22Rv1 (cell line): ENCODE measurements at regions not wholly inside any gene's neighbourhood (a gene's known extent, or its start where the extent isn't known, plus 50 kb on each side); places are given as distances from the start of the nearest gene placed in this dataset.

ENCODE experiments used
- H3K27ac ChIP-seq: fragments of 450-650 bp; 2 replicates; pipeline ENCODE4 v1.5.1; 2017
- CTCF ChIP-seq: fragments of 450-650 bp; IDR thresholded peaks from 2 replicates; pipeline ENCODE4 v1.5.1; 2017; ENCODE audit warnings: mild to moderate bottlenecking
- ZFX ChIP-seq: fragments of 450-650 bp; IDR thresholded peaks from 2 replicates; pipeline ENCODE4 v1.6.1; 2017; ENCODE audit warnings: antibody characterized with exemption, borderline replicate concordance

- TF ChIP-seq CTCF: no peak
- TF ChIP-seq ZFX: no peak
Measured at GRCh38 chr16:74070237-74070636, 226.4 kb upstream of the PSMD7 start.

GRCh38 chr16:74064120-74064735, 232.4 kb upstream of the PSMD7 start:
- TF ChIP-seq ZFX: no peak
- TF ChIP-seq CTCF: no peak
- no peak overlapping the region for H3K27ac ChIP-seq

More at GRCh38 chr16:74070237-74070636, 226.4 kb upstream of the PSMD7 start:
- H3K27ac ChIP-seq: no peak overlapping the region

- TF ChIP-seq CTCF: no peak
- TF ChIP-seq ZFX: no peak
- no peak overlapping the region for H3K27ac ChIP-seq
Measured at GRCh38 chr16:74053826-74054225, 242.8 kb upstream of the PSMD7 start.

GRCh38 chr16:74053312-74053711, 243.3 kb upstream of the PSMD7 start:
- H3K27ac ChIP-seq: no peak overlapping the region
- TF ChIP-seq CTCF (no peak), ZFX (no peak)

- no peak for TF ChIP-seq ZFX
- no peak for TF ChIP-seq CTCF
- H3K27ac ChIP-seq: no peak overlapping the region
Measured at GRCh38 chr16:74052016-74052415, 244.6 kb upstream of the PSMD7 start.

GRCh38 chr16:74049027-74049426, 247.6 kb upstream of the PSMD7 start:
- H3K27ac ChIP-seq: no peak overlapping the region
- TF ChIP-seq CTCF (no peak), ZFX (no peak)

- TF ChIP-seq CTCF (no peak), ZFX (no peak)
- H3K27ac ChIP-seq: no peak overlapping the region
Measured at GRCh38 chr16:74046524-74046923, 250.1 kb upstream of the PSMD7 start.
